ENCODE measurements at regions not wholly inside any gene's neighbourhood (a gene's known extent, or its start where the extent isn't known, plus 50 kb on each side); places are given as distances from the start of the nearest gene placed in this dataset.

GRCh38 chr12:111152561-111152960 lies 216.3 kb downstream of the PHETA1 start:
- Histone ChIP-seq H3K9me3 (ENCODE audit: control insufficient read depth, insufficient read depth, low read length) (no peaks in the 10 kb centered on the region), H3K4me2 (ENCODE audit: low read length) (no peak overlapping the region), H3K27me3 (ENCODE audit: control insufficient read depth, low read length) (peaks cover 23% of the 10 kb centered on the region), H4K20me1 (ENCODE audit: control insufficient read depth, insufficient read depth, low read depth, low read length) (no peaks in the 10 kb centered on the region), H3K4me3 (ENCODE audit: low read length) (no peak overlapping the region), H3K4me1 (ENCODE audit: control insufficient read depth, low read length) (no peaks in the 10 kb centered on the region), H3K9me2 (replicated peaks; ENCODE audit: control insufficient read depth, low read length) (no peaks in the 10 kb centered on the region), H3K36me3 (ENCODE audit: control insufficient read depth, low read length) (no peaks in the 10 kb centered on the region), H3F3A (ENCODE audit: control insufficient read depth, insufficient read depth) (no peaks in the 10 kb centered on the region), H3K27ac (ENCODE audit: low read depth, low read length) (no peak overlapping the region), H3K79me2 (ENCODE audit: control insufficient read depth, low read length) (no peaks in the 10 kb centered on the region)
- TF ChIP-seq CTCF (IDR thresholded peaks at IDR 0.05; ENCODE audit: low read depth, low read length, poor library complexity, severe bottlenecking) (no peak), EZH2phosphoT487 (IDR thresholded peaks at IDR 0.05; ENCODE audit: borderline replicate concordance, low read length) (no peak)

GRCh38 chr12:111150921-111151840 lies 217.7 kb downstream of the PHETA1 start:
- no peaks in the 10 kb centered on the region for H3K9me2 ChIP-seq (replicated peaks; ENCODE audit: control insufficient read depth, low read length)
- H3K27ac ChIP-seq (ENCODE audit: low read depth, low read length) = no peak overlapping the region
- H3K4me2 ChIP-seq (ENCODE audit: low read length) = no peak overlapping the region
- H4K20me1 ChIP-seq (ENCODE audit: control insufficient read depth, insufficient read depth, low read depth, low read length) = no peaks in the 10 kb centered on the region
- no peaks in the 10 kb centered on the region for H3F3A ChIP-seq (ENCODE audit: control insufficient read depth, insufficient read depth)
- no peaks in the 10 kb centered on the region for H3K36me3 ChIP-seq (ENCODE audit: control insufficient read depth, low read length)
- H3K9me3 ChIP-seq (ENCODE audit: control insufficient read depth, insufficient read depth, low read length) = no peaks in the 10 kb centered on the region
- H3K4me3 ChIP-seq (ENCODE audit: low read length) = no peak overlapping the region
- TF ChIP-seq EZH2phosphoT487 (IDR thresholded peaks at IDR 0.05; ENCODE audit: borderline replicate concordance, low read length) (no peak), CTCF (IDR thresholded peaks at IDR 0.05; ENCODE audit: low read depth, low read length, poor library complexity, severe bottlenecking) (no peak)
- no peaks in the 10 kb centered on the region for H3K79me2 ChIP-seq (ENCODE audit: control insufficient read depth, low read length)
- H3K4me1 ChIP-seq (ENCODE audit: control insufficient read depth, low read length) = no peaks in the 10 kb centered on the region
- peaks cover 23% of the 10 kb centered on the region for H3K27me3 ChIP-seq (ENCODE audit: control insufficient read depth, low read length)

GRCh38 chr12:111150360-111150759 lies 218.5 kb downstream of the PHETA1 start:
- Histone ChIP-seq H3K27ac (ENCODE audit: low read depth, low read length) (no peak overlapping the region), H3K36me3 (ENCODE audit: control insufficient read depth, low read length) (no peaks in the 10 kb centered on the region), H3K4me3 (ENCODE audit: low read length) (no peak overlapping the region), H3K4me2 (ENCODE audit: low read length) (no peak overlapping the region), H4K20me1 (ENCODE audit: control insufficient read depth, insufficient read depth, low read depth, low read length) (no peaks in the 10 kb centered on the region), H3K79me2 (ENCODE audit: control insufficient read depth, low read length) (no peaks in the 10 kb centered on the region), H3K27me3 (ENCODE audit: control insufficient read depth, low read length) (peaks cover 23% of the 10 kb centered on the region), H3K4me1 (ENCODE audit: control insufficient read depth, low read length) (no peaks in the 10 kb centered on the region), H3F3A (ENCODE audit: control insufficient read depth, insufficient read depth) (no peaks in the 10 kb centered on the region), H3K9me3 (ENCODE audit: control insufficient read depth, insufficient read depth, low read length) (no peaks in the 10 kb centered on the region), H3K9me2 (replicated peaks; ENCODE audit: control insufficient read depth, low read length) (no peaks in the 10 kb centered on the region)
- TF ChIP-seq CTCF (IDR thresholded peaks at IDR 0.05; ENCODE audit: low read depth, low read length, poor library complexity, severe bottlenecking) (no peak), EZH2phosphoT487 (IDR thresholded peaks at IDR 0.05; ENCODE audit: borderline replicate concordance, low read length) (no peak)
